ENCODE measurements at regions not wholly inside any gene's neighbourhood (a gene's known extent, or its start where the extent isn't known, plus 50 kb on each side); places are given as distances from the start of the nearest gene placed in this dataset.

DNA sequence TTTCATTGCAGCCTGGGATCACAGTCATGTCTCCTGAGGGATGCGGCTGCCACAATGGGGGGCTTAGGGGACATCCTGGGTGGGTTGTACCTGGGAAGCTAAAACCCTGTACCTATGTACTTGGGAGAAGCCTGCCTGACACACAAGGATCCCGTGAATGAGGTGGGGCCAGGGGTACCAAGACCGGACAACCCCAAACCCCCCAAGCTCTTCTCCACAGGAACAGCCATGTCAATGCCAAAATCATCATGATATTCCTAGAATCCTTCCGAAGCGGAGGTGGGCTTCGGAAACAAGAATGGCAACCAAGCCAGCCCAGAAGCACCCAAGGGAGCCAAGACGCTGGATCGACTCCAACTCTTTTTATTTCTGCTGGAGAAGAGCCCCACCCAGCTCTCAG is 260.3 kb upstream of the TCERG1L start:
- no peaks in the 10 kb centered on the region for H3K27me3 ChIP-seq (ENCODE audit: insufficient read depth, low read length, poor library complexity)
- H3K36me3 ChIP-seq (ENCODE audit: control insufficient read depth, insufficient read depth, low read length), result no peaks in the 10 kb centered on the region
- no peak overlapping the region for H3K18ac ChIP-seq (ENCODE audit: low read length)
- no peak overlapping the region for H4K8ac ChIP-seq (ENCODE audit: low read depth, low read length)
- H3K56ac ChIP-seq (ENCODE audit: low read length), result no peak overlapping the region
- no peak overlapping the region for H3K9ac ChIP-seq (ENCODE audit: low read length)
- no peaks in the 10 kb centered on the region for H3K79me2 ChIP-seq (ENCODE audit: control insufficient read depth, insufficient read depth, low read length)
- no peak overlapping the region for H4K5ac ChIP-seq (ENCODE audit: low read length)
- H3K4me2 ChIP-seq (ENCODE audit: low read length), result no peak overlapping the region
- H2BK15ac ChIP-seq (replicated peaks; ENCODE audit: low read depth), result no peak overlapping the region
- H3K23ac ChIP-seq (ENCODE audit: low read length), result no peak overlapping the region
- H3K4me3 ChIP-seq (ENCODE audit: low read length), result no peak overlapping the region
- H2AK5ac ChIP-seq (ENCODE audit: low read length), result no peak overlapping the region
- DNase-seq, result no peak
- no peak overlapping the region for H3K27ac ChIP-seq (ENCODE audit: low read depth, low read length)
- H3K4ac ChIP-seq (ENCODE audit: low read depth, low read length), result no peak overlapping the region
- no CpG with 5 or more reads among the region's 8 CpGs for WGBS (ENCODE audit: extremely low coverage, insufficient coverage, low lambda C conversion rate)
- no peaks in the 10 kb centered on the region for H3K79me1 ChIP-seq (ENCODE audit: low read length)
- H2BK5ac ChIP-seq (ENCODE audit: low read length), result no peak overlapping the region
- H2BK120ac ChIP-seq (ENCODE audit: low read depth, low read length), result no peak overlapping the region
- no peaks in the 10 kb centered on the region for H3K4me1 ChIP-seq (ENCODE audit: control insufficient read depth, low read depth, low read length)

- H3K56ac ChIP-seq (ENCODE audit: low read length), result no peak overlapping the region
- no peaks in the 10 kb centered on the region for H3K79me1 ChIP-seq (ENCODE audit: low read length)
- H3K18ac ChIP-seq (ENCODE audit: low read length), result no peak overlapping the region
- no peak overlapping the region for H3K4me2 ChIP-seq (ENCODE audit: low read length)
- no peaks in the 10 kb centered on the region for H3K27me3 ChIP-seq (ENCODE audit: insufficient read depth, low read length, poor library complexity)
- no peaks in the 10 kb centered on the region for H3K4me1 ChIP-seq (ENCODE audit: control insufficient read depth, low read depth, low read length)
- no peak overlapping the region for H3K9ac ChIP-seq (ENCODE audit: low read length)
- no peak overlapping the region for H3K27ac ChIP-seq (ENCODE audit: low read depth, low read length)
- H3K79me2 ChIP-seq (ENCODE audit: control insufficient read depth, insufficient read depth, low read length), result no peaks in the 10 kb centered on the region
- H3K4me3 ChIP-seq (ENCODE audit: low read length), result no peak overlapping the region
- H3K4ac ChIP-seq (ENCODE audit: low read depth, low read length), result no peak overlapping the region
- no peak overlapping the region for H4K5ac ChIP-seq (ENCODE audit: low read length)
- no peak overlapping the region for H3K23ac ChIP-seq (ENCODE audit: low read length)
- no peak for DNase-seq
- no peak overlapping the region for H2BK120ac ChIP-seq (ENCODE audit: low read depth, low read length)
- no peak overlapping the region for H2BK5ac ChIP-seq (ENCODE audit: low read length)
- H2BK15ac ChIP-seq (replicated peaks; ENCODE audit: low read depth), result no peak overlapping the region
- H3K36me3 ChIP-seq (ENCODE audit: control insufficient read depth, insufficient read depth, low read length), result no peaks in the 10 kb centered on the region
- H2AK5ac ChIP-seq (ENCODE audit: low read length), result no peak overlapping the region
- no peak overlapping the region for H4K8ac ChIP-seq (ENCODE audit: low read depth, low read length)
- WGBS (ENCODE audit: extremely low coverage, insufficient coverage, low lambda C conversion rate), result no CpG with 5 or more reads among the region's 11 CpGs
Measured at GRCh38 chr10:131573256-131573655, 261.7 kb upstream of the TCERG1L start.

- H3K27me3 ChIP-seq (ENCODE audit: insufficient read depth, low read length, poor library complexity), result no peaks in the 10 kb centered on the region
- H3K23ac ChIP-seq (ENCODE audit: low read length), result no peak overlapping the region
- no peak overlapping the region for H3K4me2 ChIP-seq (ENCODE audit: low read length)
- H3K56ac ChIP-seq (ENCODE audit: low read length), result no peak overlapping the region
- no peaks in the 10 kb centered on the region for H3K36me3 ChIP-seq (ENCODE audit: control insufficient read depth, insufficient read depth, low read length)
- H3K4me3 ChIP-seq (ENCODE audit: low read length), result no peak overlapping the region
- H3K4ac ChIP-seq (ENCODE audit: low read depth, low read length), result no peak overlapping the region
- H3K27ac ChIP-seq (ENCODE audit: low read depth, low read length), result no peak overlapping the region
- no peak overlapping the region for H2BK120ac ChIP-seq (ENCODE audit: low read depth, low read length)
- no peak overlapping the region for H3K9ac ChIP-seq (ENCODE audit: low read length)
- no CpG with 5 or more reads among the region's 2 CpGs for WGBS (ENCODE audit: extremely low coverage, insufficient coverage, low lambda C conversion rate)
- no peak for DNase-seq
- no peaks in the 10 kb centered on the region for H3K79me2 ChIP-seq (ENCODE audit: control insufficient read depth, insufficient read depth, low read length)
- H4K5ac ChIP-seq (ENCODE audit: low read length), result no peak overlapping the region
- H2BK5ac ChIP-seq (ENCODE audit: low read length), result no peak overlapping the region
- no peak overlapping the region for H2BK15ac ChIP-seq (replicated peaks; ENCODE audit: low read depth)
- H2AK5ac ChIP-seq (ENCODE audit: low read length), result no peak overlapping the region
- no peaks in the 10 kb centered on the region for H3K79me1 ChIP-seq (ENCODE audit: low read length)
- no peak overlapping the region for H4K8ac ChIP-seq (ENCODE audit: low read depth, low read length)
- H3K4me1 ChIP-seq (ENCODE audit: control insufficient read depth, low read depth, low read length), result no peaks in the 10 kb centered on the region
- H3K18ac ChIP-seq (ENCODE audit: low read length), result no peak overlapping the region
Measured at GRCh38 chr10:131573707-131574106, 262.2 kb upstream of the TCERG1L start.

- H3K27ac ChIP-seq (ENCODE audit: low read depth, low read length), result no peak overlapping the region
- no peak overlapping the region for H2BK15ac ChIP-seq (replicated peaks; ENCODE audit: low read depth)
- no peaks in the 10 kb centered on the region for H3K79me2 ChIP-seq (ENCODE audit: control insufficient read depth, insufficient read depth, low read length)
- no peak for DNase-seq
- H2AK5ac ChIP-seq (ENCODE audit: low read length), result no peak overlapping the region
- no peak overlapping the region for H3K56ac ChIP-seq (ENCODE audit: low read length)
- H3K4me1 ChIP-seq (ENCODE audit: control insufficient read depth, low read depth, low read length), result no peaks in the 10 kb centered on the region
- H3K4me3 ChIP-seq (ENCODE audit: low read length), result no peak overlapping the region
- WGBS (ENCODE audit: extremely low coverage, insufficient coverage, low lambda C conversion rate), result no CpG with 5 or more reads among the region's 7 CpGs
- H3K4me2 ChIP-seq (ENCODE audit: low read length), result no peak overlapping the region
- no peak overlapping the region for H3K23ac ChIP-seq (ENCODE audit: low read length)
- no peak overlapping the region for H4K5ac ChIP-seq (ENCODE audit: low read length)
- H3K79me1 ChIP-seq (ENCODE audit: low read length), result no peaks in the 10 kb centered on the region
- no peaks in the 10 kb centered on the region for H3K27me3 ChIP-seq (ENCODE audit: insufficient read depth, low read length, poor library complexity)
- no peaks in the 10 kb centered on the region for H3K36me3 ChIP-seq (ENCODE audit: control insufficient read depth, insufficient read depth, low read length)
- no peak overlapping the region for H2BK120ac ChIP-seq (ENCODE audit: low read depth, low read length)
- no peak overlapping the region for H3K4ac ChIP-seq (ENCODE audit: low read depth, low read length)
- H3K18ac ChIP-seq (ENCODE audit: low read length), result no peak overlapping the region
- H2BK5ac ChIP-seq (ENCODE audit: low read length), result no peak overlapping the region
- H3K9ac ChIP-seq (ENCODE audit: low read length), result no peak overlapping the region
- H4K8ac ChIP-seq (ENCODE audit: low read depth, low read length), result no peak overlapping the region
Measured at GRCh38 chr10:131574363-131574706, 262.8 kb upstream of the TCERG1L start.

DNA sequence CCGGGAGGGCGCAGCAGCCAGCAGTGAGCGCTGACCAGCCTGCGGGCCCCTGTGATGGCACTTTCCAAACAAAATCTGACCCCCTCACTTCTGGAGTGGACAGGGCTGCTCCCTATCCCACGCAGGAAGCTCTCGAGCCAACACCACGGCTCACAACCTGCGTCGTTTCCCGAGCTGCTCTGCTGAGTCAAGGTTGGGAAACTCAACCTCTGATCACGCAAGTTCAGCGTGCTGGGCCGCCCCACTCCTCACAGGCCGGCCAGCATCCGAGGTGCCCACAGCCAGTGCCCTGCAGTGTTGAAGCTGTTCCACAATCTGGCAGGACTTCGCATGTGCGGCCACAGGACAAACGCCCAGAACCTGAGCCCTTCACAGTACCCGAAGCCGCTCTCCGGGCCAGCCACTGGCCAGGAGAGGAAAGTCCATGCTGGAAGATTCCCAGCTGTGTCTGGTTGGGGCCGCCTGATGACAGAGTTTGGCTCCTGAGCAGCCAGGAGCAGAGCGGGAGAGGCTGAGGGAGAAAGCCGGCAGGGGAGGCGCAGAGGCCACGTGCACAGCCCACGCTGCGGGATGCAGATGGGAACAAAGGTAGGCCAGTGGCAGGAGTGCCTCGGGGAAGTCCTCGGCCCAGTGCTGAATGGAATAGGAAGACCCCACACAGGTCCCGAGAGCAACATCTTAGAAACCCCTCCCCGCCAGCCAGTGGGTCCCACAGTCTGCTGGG is 263.3 kb upstream of the TCERG1L start:
- Histone ChIP-seq H3K4me2 (ENCODE audit: low read length) (no peak overlapping the region), H3K79me1 (ENCODE audit: low read length) (no peaks in the 10 kb centered on the region), H2BK15ac (replicated peaks; ENCODE audit: low read depth) (no peak overlapping the region), H2BK120ac (ENCODE audit: low read depth, low read length) (no peak overlapping the region), H3K27me3 (ENCODE audit: insufficient read depth, low read length, poor library complexity) (no peaks in the 10 kb centered on the region), H3K79me2 (ENCODE audit: control insufficient read depth, insufficient read depth, low read length) (no peaks in the 10 kb centered on the region), H3K27ac (ENCODE audit: low read depth, low read length) (no peak overlapping the region), H4K5ac (ENCODE audit: low read length) (no peak overlapping the region), H3K4me3 (ENCODE audit: low read length) (no peak overlapping the region), H3K4ac (ENCODE audit: low read depth, low read length) (no peak overlapping the region), H2BK5ac (ENCODE audit: low read length) (no peak overlapping the region), H3K4me1 (ENCODE audit: control insufficient read depth, low read depth, low read length) (no peaks in the 10 kb centered on the region), H3K56ac (ENCODE audit: low read length) (no peak overlapping the region), H3K9ac (ENCODE audit: low read length) (no peak overlapping the region), H3K23ac (ENCODE audit: low read length) (no peak overlapping the region), H4K8ac (ENCODE audit: low read depth, low read length) (no peak overlapping the region), H3K36me3 (ENCODE audit: control insufficient read depth, insufficient read depth, low read length) (no peaks in the 10 kb centered on the region), H3K18ac (ENCODE audit: low read length) (no peak overlapping the region), H2AK5ac (ENCODE audit: low read length) (no peak overlapping the region)
- no CpG with 5 or more reads among the region's 32 CpGs for WGBS (ENCODE audit: extremely low coverage, insufficient coverage, low lambda C conversion rate)
- no peak for DNase-seq

- DNase-seq, result no peak
- no peak overlapping the region for H3K4ac ChIP-seq (ENCODE audit: low read depth, low read length)
- H3K4me3 ChIP-seq (ENCODE audit: low read length), result no peak overlapping the region
- H3K4me1 ChIP-seq (ENCODE audit: control insufficient read depth, low read depth, low read length), result no peaks in the 10 kb centered on the region
- H3K27ac ChIP-seq (ENCODE audit: low read depth, low read length), result no peak overlapping the region
- H3K79me1 ChIP-seq (ENCODE audit: low read length), result no peaks in the 10 kb centered on the region
- H3K18ac ChIP-seq (ENCODE audit: low read length), result no peak overlapping the region
- H3K4me2 ChIP-seq (ENCODE audit: low read length), result no peak overlapping the region
- WGBS (ENCODE audit: extremely low coverage, insufficient coverage, low lambda C conversion rate), result no CpG with 5 or more reads among the region's 4 CpGs
- no peaks in the 10 kb centered on the region for H3K27me3 ChIP-seq (ENCODE audit: insufficient read depth, low read length, poor library complexity)
- H3K56ac ChIP-seq (ENCODE audit: low read length), result no peak overlapping the region
- H2BK5ac ChIP-seq (ENCODE audit: low read length), result no peak overlapping the region
- H4K8ac ChIP-seq (ENCODE audit: low read depth, low read length), result no peak overlapping the region
- no peaks in the 10 kb centered on the region for H3K79me2 ChIP-seq (ENCODE audit: control insufficient read depth, insufficient read depth, low read length)
- no peak overlapping the region for H4K5ac ChIP-seq (ENCODE audit: low read length)
- no peak overlapping the region for H2AK5ac ChIP-seq (ENCODE audit: low read length)
- H3K9ac ChIP-seq (ENCODE audit: low read length), result no peak overlapping the region
- no peak overlapping the region for H3K23ac ChIP-seq (ENCODE audit: low read length)
- no peaks in the 10 kb centered on the region for H3K36me3 ChIP-seq (ENCODE audit: control insufficient read depth, insufficient read depth, low read length)
- H2BK15ac ChIP-seq (replicated peaks; ENCODE audit: low read depth), result no peak overlapping the region
- no peak overlapping the region for H2BK120ac ChIP-seq (ENCODE audit: low read depth, low read length)
Measured at GRCh38 chr10:131575877-131576276, 264.4 kb upstream of the TCERG1L start.
